Panc1 (cell line): ENCODE measurements at regions not wholly inside any gene's neighbourhood (a gene's known extent, or its start where the extent isn't known, plus 50 kb on each side); places are given as distances from the start of the nearest gene placed in this dataset.

ENCODE experiments used
- ATAC-seq: fragments of 200-7000 bp; cut with Tn5 transposase; 2 replicates; pipeline ENCODE4 v1.9.1; 2020; ENCODE audit warnings: mild to moderate bottlenecking, moderate library complexity
- BruUV-seq: library from RNA; stranded (reverse); fragments of 400-500 nt; replicated peaks from 2 replicates; lab custom pipeline; 2021; lab: Mats Ljungman, UMichigan
- CTCF ChIA-PET: fragments of 300-600 bp; sonication (Branson Sonifier 250); formaldehyde crosslinking; loops from one replicate; lab custom pipeline; 2022; ENCODE audit warnings: antibody characterized with exemption; lab: Charles Lee
- POLR2A ChIA-PET: fragments of 300-600 bp; sonication (Branson Sonifier 250); formaldehyde crosslinking; loops from one replicate; lab custom pipeline; 2022; ENCODE audit warnings: antibody characterized with exemption; lab: Charles Lee
- DNase-seq: peaks from one replicate; pipeline ENCODE4 v3.0.0-alpha.2; 2010; ENCODE audit warnings: low read depth, low spot score
- H3K27ac ChIP-seq: 2 replicates; pipeline ENCODE4 v1.5.1; 2011; ENCODE audit warnings: mild to moderate bottlenecking, low read length, inconsistent platforms
- H3K27me3 ChIP-seq: fragments of 200-500 bp; sonication (Bioruptor generic); 2 replicates; pipeline ENCODE4 v1.6.0; 2014; ENCODE audit warnings: low read length, inconsistent platforms; ENCODE audit not compliant: control insufficient read depth, insufficient read depth
- H3K36me3 ChIP-seq: fragments of 200-500 bp; sonication (Bioruptor generic); 2 replicates; pipeline ENCODE4 v1.5.1; 2014; ENCODE audit warnings: inconsistent platforms, mild to moderate bottlenecking, low read length, moderate library complexity; ENCODE audit not compliant: control insufficient read depth, insufficient read depth
- H3K4me1 ChIP-seq: 2 replicates; pipeline ENCODE4 v1.5.1; 2011; ENCODE audit warnings: inconsistent platforms, mild to moderate bottlenecking, low read length, moderate library complexity; ENCODE audit not compliant: control insufficient read depth, insufficient read depth
- H3K4me3 ChIP-seq, 2 experiments: 2 replicates each; pipeline ENCODE4 v1.5.1; 2011 to 2012; ENCODE audit warnings: low read depth in 2 of 2, low read length in 2 of 2, mild to moderate bottlenecking in 2 of 2, inconsistent platforms in 1 of 2, moderate library complexity in 1 of 2
- H3K9me3 ChIP-seq: fragments of 200-500 bp; sonication (Bioruptor generic); 2 replicates; pipeline ENCODE4 v1.5.1; 2014; ENCODE audit warnings: low read depth, mild to moderate bottlenecking, inconsistent platforms, low read length, moderate library complexity; ENCODE audit not compliant: control insufficient read depth, insufficient read depth
- CTCF ChIP-seq: fragments of 450-650 bp; IDR thresholded peaks from 2 replicates; pipeline ENCODE4 v1.5.1; 2017; ENCODE audit warnings: mild to moderate bottlenecking
- POLR2AphosphoS5 ChIP-seq: IDR thresholded peaks from 2 replicates; pipeline ENCODE4 v1.6.1; 2012; ENCODE audit warnings: mild to moderate bottlenecking, low read depth, low read length, moderate library complexity
- REST ChIP-seq, 2 experiments: IDR thresholded peaks; 2 replicates each; pipeline ENCODE4 v1.6.1; 2011 to 2012; ENCODE audit warnings: low read depth in 2 of 2, control low read depth in 1 of 2, low read length in 1 of 2, mild to moderate bottlenecking in 1 of 2, moderate library complexity in 1 of 2; ENCODE audit not compliant: insufficient read depth in 1 of 2
- SIN3A ChIP-seq: IDR thresholded peaks from 2 replicates; pipeline ENCODE4 v1.6.1; 2012; ENCODE audit warnings: low read depth, mild to moderate bottlenecking, low read length, moderate library complexity, borderline replicate concordance; ENCODE audit not compliant: insufficient read depth
- TCF7L2 ChIP-seq: IDR thresholded peaks from 2 replicates; pipeline ENCODE4 v1.6.1; 2011; ENCODE audit warnings: mild to moderate bottlenecking, low read depth, low read length, inconsistent platforms
- in situ Hi-C: cut with HindIII; loops from 2 replicates; pipeline ENCODE4 v1.10.0; 2016; ENCODE audit warnings: low sequenced_read_pairs, low pct_unique_long_range_greater_than_20kb
- intact Hi-C: fragments of 100-400 bp; cut with micrococcal nuclease; formaldehyde crosslinking; loops from one replicate; pipeline ENCODE4 v1.10.0; 2022; ENCODE audit not compliant: unreplicated experiment

DNA sequence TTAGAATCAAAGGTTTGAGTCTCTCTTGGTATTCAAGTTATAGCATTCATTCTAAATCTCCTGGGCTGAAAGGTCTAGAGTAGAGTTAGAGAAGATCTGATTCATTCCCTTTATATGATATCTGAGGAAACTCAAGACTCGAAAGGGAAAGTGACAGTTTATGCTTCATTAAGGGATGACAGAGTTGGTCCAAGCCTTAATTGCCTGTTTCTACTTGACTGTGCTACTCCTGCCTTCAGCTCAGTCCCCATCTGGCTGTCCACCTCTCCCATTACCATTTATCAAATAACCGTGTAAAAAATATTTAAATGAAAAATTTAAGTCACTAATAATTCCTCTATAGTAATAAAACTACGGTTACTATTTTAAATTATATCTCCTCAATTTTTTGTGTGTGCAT, 537.1 kb upstream of the MEX3C start:
- no peaks in the 10 kb centered on the region for H3K9me3 ChIP-seq
- in situ Hi-C loops: no loop called here
- H3K27me3 ChIP-seq: no peaks in the 10 kb centered on the region
- POLR2A ChIA-PET: no interaction called here
- no peak for TF ChIP-seq POLR2AphosphoS5
- TF ChIP-seq REST (IDR thresholded peaks at IDR 0.05; ENCODE audit: insufficient read depth in 1 of 2, low read depth in 2 of 2, low read length in 1 of 2): no peak
- TF ChIP-seq TCF7L2: no peak
- no peak for TF ChIP-seq SIN3A
- no peak for TF ChIP-seq CTCF
- CTCF ChIA-PET: no interaction called here
- no peaks in the 10 kb centered on the region for H3K36me3 ChIP-seq
- no peak overlapping the region for H3K27ac ChIP-seq
- intact Hi-C loops: no loop called here
- no peak for ATAC-seq
- no TSS peak for BruUV-seq
- no peak overlapping the region for H3K4me3 ChIP-seq
- no peaks in the 10 kb centered on the region for H3K4me1 ChIP-seq
- DNase-seq: no peak

GRCh38 chr18:51739044-51739666, 541.7 kb upstream of the MEX3C start:
- H3K27ac ChIP-seq: no peak overlapping the region
- ChIA-PET POLR2A (no interaction called here), CTCF (no interaction called here)
- no peaks in the 10 kb centered on the region for H3K36me3 ChIP-seq
- intact Hi-C loops: no loop called here
- no peaks in the 10 kb centered on the region for H3K27me3 ChIP-seq
- in situ Hi-C loops: no loop called here
- H3K9me3 ChIP-seq: no peaks in the 10 kb centered on the region
- no peak for TF ChIP-seq SIN3A
- no peak for TF ChIP-seq CTCF
- no peak for TF ChIP-seq REST (IDR thresholded peaks at IDR 0.05; ENCODE audit: insufficient read depth in 1 of 2, low read depth in 2 of 2, low read length in 1 of 2)
- no peak for TF ChIP-seq TCF7L2
- no peak for TF ChIP-seq POLR2AphosphoS5
- no peaks in the 10 kb centered on the region for H3K4me1 ChIP-seq
- BruUV-seq: no TSS peak
- DNase-seq: no peak
- ATAC-seq: no peak
- H3K4me3 ChIP-seq: no peak overlapping the region
